ENCODE measurements at regions not wholly inside any gene's neighbourhood (a gene's known extent, or its start where the extent isn't known, plus 50 kb on each side); places are given as distances from the start of the nearest gene placed in this dataset.

- no peak for DNase-seq (ENCODE audit: low read depth, low spot score)
- Histone ChIP-seq H3K4me3 (ENCODE audit: low read depth in 2 of 2, low read length in 2 of 2) (no peak overlapping the region), H3K9me3 (ENCODE audit: control insufficient read depth, insufficient read depth, low read depth, low read length) (no peaks in the 10 kb centered on the region), H3K27me3 (ENCODE audit: control insufficient read depth, insufficient read depth, low read length) (no peaks in the 10 kb centered on the region), H3K36me3 (ENCODE audit: control insufficient read depth, insufficient read depth, low read length) (no peaks in the 10 kb centered on the region), H3K27ac (ENCODE audit: low read length) (no peak overlapping the region), H3K4me1 (ENCODE audit: control insufficient read depth, insufficient read depth, low read length) (no peaks in the 10 kb centered on the region)
- intact Hi-C loops (cut with micrococcal nuclease; ENCODE audit: unreplicated experiment), result no loop called here
- POLR2A ChIA-PET, result no interaction called here
- BruUV-seq (replicated peaks), result no TSS peak
- TF ChIP-seq TCF7L2 (IDR thresholded peaks at IDR 0.05; ENCODE audit: low read depth, low read length) (no peak), REST (IDR thresholded peaks at IDR 0.05; ENCODE audit: insufficient read depth in 1 of 2, low read depth in 2 of 2, low read length in 1 of 2) (no peak), POLR2AphosphoS5 (IDR thresholded peaks at IDR 0.05; ENCODE audit: low read depth, low read length) (no peak), SIN3A (IDR thresholded peaks at IDR 0.05; ENCODE audit: borderline replicate concordance, insufficient read depth, low read depth, low read length) (no peak)
- TF ChIP-seq, protein P1, sequence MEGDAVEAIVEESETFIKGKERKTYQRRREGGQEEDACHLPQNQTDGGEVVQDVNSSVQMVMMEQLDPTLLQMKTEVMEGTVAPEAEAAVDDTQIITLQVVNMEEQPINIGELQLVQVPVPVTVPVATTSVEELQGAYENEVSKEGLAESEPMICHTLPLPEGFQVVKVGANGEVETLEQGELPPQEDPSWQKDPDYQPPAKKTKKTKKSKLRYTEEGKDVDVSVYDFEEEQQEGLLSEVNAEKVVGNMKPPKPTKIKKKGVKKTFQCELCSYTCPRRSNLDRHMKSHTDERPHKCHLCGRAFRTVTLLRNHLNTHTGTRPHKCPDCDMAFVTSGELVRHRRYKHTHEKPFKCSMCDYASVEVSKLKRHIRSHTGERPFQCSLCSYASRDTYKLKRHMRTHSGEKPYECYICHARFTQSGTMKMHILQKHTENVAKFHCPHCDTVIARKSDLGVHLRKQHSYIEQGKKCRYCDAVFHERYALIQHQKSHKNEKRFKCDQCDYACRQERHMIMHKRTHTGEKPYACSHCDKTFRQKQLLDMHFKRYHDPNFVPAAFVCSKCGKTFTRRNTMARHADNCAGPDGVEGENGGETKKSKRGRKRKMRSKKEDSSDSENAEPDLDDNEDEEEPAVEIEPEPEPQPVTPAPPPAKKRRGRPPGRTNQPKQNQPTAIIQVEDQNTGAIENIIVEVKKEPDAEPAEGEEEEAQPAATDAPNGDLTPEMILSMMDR (IDR thresholded peaks at IDR 0.05), result no peak
- in situ Hi-C loops (cut with HindIII; ENCODE audit: low pct_unique_long_range_greater_than_20kb, low sequenced_read_pairs), result no loop called here
- CTCF ChIA-PET, result no interaction called here
- ATAC-seq, result no peak
Observed at GRCh38 chr11:44374001-44374400, 64.1 kb upstream of the ALX4 start.

DNA sequence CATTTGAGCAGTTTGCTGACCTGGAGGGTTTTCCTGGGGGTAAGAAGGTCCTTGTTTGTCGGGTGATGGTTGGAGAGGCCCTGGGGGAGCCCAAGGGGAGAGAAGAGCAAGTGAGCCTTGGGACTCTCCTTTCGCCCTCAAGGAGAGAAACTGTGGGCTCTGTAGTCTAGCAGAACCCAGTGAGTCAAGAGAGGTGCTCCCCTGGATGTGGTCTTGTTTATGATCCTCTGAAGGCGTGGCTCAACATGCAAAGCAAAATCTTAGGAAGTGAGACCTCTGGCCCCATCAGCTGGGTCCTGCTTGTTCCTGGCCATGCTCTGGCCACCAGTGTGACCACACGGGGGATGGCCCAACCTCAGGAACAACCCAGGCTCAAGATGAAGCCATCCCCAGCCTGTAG lies 66.5 kb upstream of the ALX4 start:
- H3K27ac ChIP-seq (ENCODE audit: low read length), result no peak overlapping the region
- TF ChIP-seq REST (IDR thresholded peaks at IDR 0.05; ENCODE audit: insufficient read depth in 1 of 2, low read depth in 2 of 2, low read length in 1 of 2) (no peak), TCF7L2 (IDR thresholded peaks at IDR 0.05; ENCODE audit: low read depth, low read length) (no peak), SIN3A (IDR thresholded peaks at IDR 0.05; ENCODE audit: borderline replicate concordance, insufficient read depth, low read depth, low read length) (no peak), POLR2AphosphoS5 (IDR thresholded peaks at IDR 0.05; ENCODE audit: low read depth, low read length) (no peak)
- TF ChIP-seq, protein P1 (IDR thresholded peaks at IDR 0.05), result no peak
- ChIA-PET POLR2A (no interaction called here), CTCF (no interaction called here)
- peaks cover 4% of the 10 kb centered on the region for H3K27me3 ChIP-seq (ENCODE audit: control insufficient read depth, insufficient read depth, low read length)
- no peak overlapping the region for H3K4me3 ChIP-seq (ENCODE audit: low read depth in 2 of 2, low read length in 2 of 2)
- no peaks in the 10 kb centered on the region for H3K4me1 ChIP-seq (ENCODE audit: control insufficient read depth, insufficient read depth, low read length)
- DNase-seq (ENCODE audit: low read depth, low spot score) (no peak), ATAC-seq (no peak)
- intact Hi-C loops (cut with micrococcal nuclease; ENCODE audit: unreplicated experiment), result no loop called here
- BruUV-seq (replicated peaks), result no TSS peak
- no peaks in the 10 kb centered on the region for H3K36me3 ChIP-seq (ENCODE audit: control insufficient read depth, insufficient read depth, low read length)
- in situ Hi-C loops (cut with HindIII; ENCODE audit: low pct_unique_long_range_greater_than_20kb, low sequenced_read_pairs), result no loop called here
- H3K9me3 ChIP-seq (ENCODE audit: control insufficient read depth, insufficient read depth, low read depth, low read length), result no peaks in the 10 kb centered on the region

All from Panc1 (cell line).